ENCODE measurements at regions not wholly inside any gene's neighbourhood (a gene's known extent, or its start where the extent isn't known, plus 50 kb on each side); places are given as distances from the start of the nearest gene placed in this dataset.
A peak's percentile ranks its signal among the peaks of the same experiment; 100 is the strongest.

- no peak for TF ChIP-seq CTCF (IDR thresholded peaks at IDR 0.05; ENCODE audit: low read depth, low read length)
- H3K4me3 ChIP-seq (replicated peaks in 1 of 2; ENCODE audit: low read depth in 2 of 2, low read length in 2 of 2): no peak overlapping the region
- DNase-seq (ENCODE audit: low read depth in 2 of 2): no peak
Measured at GRCh38 chr11:92154611-92155010, 70.0 kb upstream of the FAT3 start.

GRCh38 chr11:92154110-92154509, 70.5 kb upstream of the FAT3 start:
- DNase-seq (ENCODE audit: low read depth in 2 of 2): no peak
- no peak overlapping the region for H3K4me3 ChIP-seq (replicated peaks in 1 of 2; ENCODE audit: low read depth in 2 of 2, low read length in 2 of 2)
- TF ChIP-seq CTCF (IDR thresholded peaks at IDR 0.05; ENCODE audit: low read depth, low read length): no peak

GRCh38 chr11:92153542-92153941, 71.1 kb upstream of the FAT3 start:
- H3K4me3 ChIP-seq (replicated peaks in 1 of 2; ENCODE audit: low read depth in 2 of 2, low read length in 2 of 2): no peak overlapping the region
- no peak for TF ChIP-seq CTCF (IDR thresholded peaks at IDR 0.05; ENCODE audit: low read depth, low read length)
- no peak for DNase-seq (ENCODE audit: low read depth in 2 of 2)

- H3K4me3 ChIP-seq (replicated peaks in 1 of 2; ENCODE audit: low read depth in 2 of 2, low read length in 2 of 2): no peak overlapping the region
- TF ChIP-seq CTCF (IDR thresholded peaks at IDR 0.05; ENCODE audit: low read depth, low read length): no peak
- DNase-seq (ENCODE audit: low read depth in 2 of 2): no peak
Measured at GRCh38 chr11:92152245-92152644, 72.4 kb upstream of the FAT3 start.

GRCh38 chr11:92149996-92150395, 74.6 kb upstream of the FAT3 start:
- TF ChIP-seq CTCF (IDR thresholded peaks at IDR 0.05; ENCODE audit: low read depth, low read length): peak; percentile 6
- H3K4me3 ChIP-seq (replicated peaks in 1 of 2; ENCODE audit: low read depth in 2 of 2, low read length in 2 of 2): no peak overlapping the region
- DNase-seq (ENCODE audit: low read depth in 2 of 2): peak in 1 of 2 donors; percentile 3

- no peak for DNase-seq (ENCODE audit: low read depth in 2 of 2)
- H3K4me3 ChIP-seq (replicated peaks in 1 of 2; ENCODE audit: low read depth in 2 of 2, low read length in 2 of 2): no peak overlapping the region
- no peak for TF ChIP-seq CTCF (IDR thresholded peaks at IDR 0.05; ENCODE audit: low read depth, low read length)
Measured at GRCh38 chr11:92141725-92142124, 82.9 kb upstream of the FAT3 start.

GRCh38 chr11:92141159-92141558, 83.5 kb upstream of the FAT3 start:
- no peak for DNase-seq (ENCODE audit: low read depth in 2 of 2)
- no peak overlapping the region for H3K4me3 ChIP-seq (replicated peaks in 1 of 2; ENCODE audit: low read depth in 2 of 2, low read length in 2 of 2)
- no peak for TF ChIP-seq CTCF (IDR thresholded peaks at IDR 0.05; ENCODE audit: low read depth, low read length)

All from cardiac fibroblast (primary cell).